SK-N-SH (cell line): ENCODE measurements at regions not wholly inside any gene's neighbourhood (a gene's known extent, or its start where the extent isn't known, plus 50 kb on each side); places are given as distances from the start of the nearest gene placed in this dataset.
"Not testable (repeated sequence)": the region's sequence is repeated elsewhere in the genome, so short reads cannot be mapped to it uniquely, and the experiment has no call there.

Experiments
- CTCF ChIA-PET: fragments of 300-600, 350-600 bp; formaldehyde crosslinking; extraction: SDS; loops from one replicate; lab custom pipeline; 2021; lab: Yijun Ruan, JAX
- POLR2A ChIA-PET: fragments of 350-600 bp; sonication (Branson Sonifier 250); formaldehyde crosslinking; extraction: SDS; loops from one replicate; lab custom pipeline; 2020; ENCODE audit warnings: antibody characterized with exemption, inconsistent platforms; lab: Yijun Ruan, JAX
- DNase-seq: peaks from one replicate; pipeline ENCODE4 v3.0.0; 2012
- H2AFZ ChIP-seq: fragments of 200-600 bp; sonication (generic); 2 replicates; pipeline ENCODE4 v1.8.1; 2016; ENCODE audit warnings: antibody characterized with exemption, mild to moderate bottlenecking, low read depth
- H3F3A ChIP-seq: fragments of 200-600 bp; sonication (generic); replicated peaks from 2 replicates; pipeline ENCODE3; 2016; ENCODE audit warnings: antibody characterized with exemption, mild to moderate bottlenecking; ENCODE audit not compliant: insufficient read depth
- H3K27ac ChIP-seq, 2 experiments: fragments of 200-500 bp in 1 of 2; fragments of 200-600 bp in 1 of 2; sonication (Bioruptor generic) in 1 of 2; sonication (generic), shearing (Covaris generic) in 1 of 2; 2 replicates each; pipeline versions ENCODE4 v1.5.1 to v1.6.1; 2014 to 2016; ENCODE audit warnings: low read depth in 2 of 2, inconsistent platforms in 1 of 2, low read length in 1 of 2, mild to moderate bottlenecking in 1 of 2, mixed read lengths in 1 of 2
- H3K27me3 ChIP-seq: fragments of 200-600 bp; sonication (generic), shearing (Covaris generic); 2 replicates; pipeline ENCODE4 v1.6.1; 2016; ENCODE audit warnings: mixed run types; ENCODE audit not compliant: insufficient read depth
- H3K36me3 ChIP-seq, 2 experiments: fragments of 200-500 bp in 1 of 2; fragments of 200-600 bp in 1 of 2; sonication (Bioruptor generic) in 1 of 2; sonication (generic) in 1 of 2; replicated peaks in 1 of 2; 2 replicates each; pipeline versions ENCODE3 to v1.5.1; 2014 to 2016; ENCODE audit warnings: low read length in 1 of 2, mild to moderate bottlenecking in 1 of 2; ENCODE audit not compliant: insufficient read depth in 2 of 2, control insufficient read depth in 1 of 2
- H3K4me1 ChIP-seq, 2 experiments: fragments of 200-500 bp in 1 of 2; fragments of 200-600 bp in 1 of 2; sonication (Bioruptor generic) in 1 of 2; sonication (generic), shearing (Covaris generic) in 1 of 2; 2 replicates each; pipeline versions ENCODE4 v1.5.1 to v1.6.1; 2014 to 2016; ENCODE audit warnings: low read depth in 1 of 2, low read length in 1 of 2, mixed run types in 1 of 2; ENCODE audit not compliant: insufficient read depth in 2 of 2, control insufficient read depth in 1 of 2
- H3K4me2 ChIP-seq: fragments of 200-600 bp; sonication (generic), shearing (Covaris generic); 2 replicates; pipeline ENCODE4 v1.6.1; 2017; ENCODE audit warnings: mixed run types
- H3K4me3 ChIP-seq, 2 experiments: fragments of 200-500 bp in 1 of 2; fragments of 200-600 bp in 1 of 2; sonication (Bioruptor generic) in 1 of 2; sonication (generic), shearing (Covaris generic) in 1 of 2; 2 replicates each; pipeline versions ENCODE4 v1.5.1 to v1.8.1; 2014 to 2016; ENCODE audit warnings: low read depth in 2 of 2, inconsistent platforms in 1 of 2, low read length in 1 of 2, mild to moderate bottlenecking in 1 of 2, mixed read lengths in 1 of 2, moderate library complexity in 1 of 2
- H3K79me2 ChIP-seq: fragments of 200-600 bp; sonication (generic); 2 replicates; pipeline ENCODE4 v1.8.1; 2017; ENCODE audit warnings: mild to moderate bottlenecking; ENCODE audit not compliant: insufficient read depth
- H3K9ac ChIP-seq: fragments of 200-600 bp; sonication (generic); 2 replicates; pipeline ENCODE4 v1.6.1; 2017; ENCODE audit warnings: mixed run types
- H3K9me2 ChIP-seq: fragments of 200-600 bp; sonication (generic); 2 replicates; pipeline ENCODE4 v1.6.1; 2017; ENCODE audit warnings: mixed run types
- H3K9me3 ChIP-seq: fragments of 200-600 bp; sonication (generic); 2 replicates; pipeline ENCODE4 v1.6.1; 2017; ENCODE audit warnings: mixed run types, mild to moderate bottlenecking, moderate library complexity
- H4K20me1 ChIP-seq: fragments of 200-600 bp; sonication (generic); 2 replicates; pipeline ENCODE4 v1.6.1; 2017; ENCODE audit warnings: mild to moderate bottlenecking, mixed run types; ENCODE audit not compliant: insufficient read depth
- EZH2phosphoT487 ChIP-seq: fragments of 200-600 bp; sonication (generic); IDR thresholded peaks from 2 replicates; pipeline ENCODE4 v1.6.1; 2017; ENCODE audit warnings: low read depth, mixed run types, mild to moderate bottlenecking, antibody characterized with exemption, moderate library complexity, borderline replicate concordance
- FOXM1 ChIP-seq: IDR thresholded peaks from 2 replicates; pipeline ENCODE4 v1.4.0; 2012; ENCODE audit warnings: low read depth, mild to moderate bottlenecking
- GATA2 ChIP-seq: sonication (generic); formaldehyde crosslinking; IDR thresholded peaks from 2 replicates; pipeline ENCODE4 v1.5.0; 2020; ENCODE audit warnings: mild to moderate bottlenecking, missing genetic modification reagents
- JUND ChIP-seq: IDR thresholded peaks from 2 replicates; pipeline ENCODE4 v1.4.0; 2012
- MAX ChIP-seq: IDR thresholded peaks from 2 replicates; pipeline ENCODE4 v1.4.0; 2012; ENCODE audit warnings: low read depth
- MEF2A ChIP-seq: IDR thresholded peaks from 2 replicates; pipeline ENCODE4 v1.4.0; 2012; ENCODE audit warnings: low read depth, borderline replicate concordance
- MXI1 ChIP-seq: IDR thresholded peaks from 2 replicates; pipeline ENCODE4 v1.6.1; 2012; ENCODE audit warnings: mild to moderate bottlenecking, low read depth, low read length, improper control_type of control experiment
- NFIC ChIP-seq: IDR thresholded peaks from 2 replicates; pipeline ENCODE4 v1.4.0; 2012; ENCODE audit warnings: borderline replicate concordance
- PBX3 ChIP-seq: IDR thresholded peaks from 2 replicates; pipeline ENCODE4; 2012
- SIN3A ChIP-seq: IDR thresholded peaks from 2 replicates; pipeline ENCODE4 v1.6.1; 2012; ENCODE audit warnings: low read depth, mild to moderate bottlenecking, low read length, moderate library complexity, borderline replicate concordance
- USF1 ChIP-seq: IDR thresholded peaks from 2 replicates; pipeline ENCODE4 v1.4.0; 2012; ENCODE audit warnings: low read depth, borderline replicate concordance
- USF2 ChIP-seq: fragments of 150-350 bp; IDR thresholded peaks from 2 replicates; pipeline ENCODE4 v1.6.1; 2017; ENCODE audit warnings: antibody characterized with exemption, low read length, low read depth, borderline replicate concordance
- WGBS: methylation state at CpG from one replicate; pipeline ENCODE4 v1.1.6; 2017; ENCODE audit warnings: low lambda C conversion rate; 5-methylcytosine and 5-hydroxymethylcytosine counted together

GRCh38 chr11:134971381-134971780 lies 559.3 kb upstream of the B3GAT1 start:
- no peaks in the 10 kb centered on the region for H4K20me1 ChIP-seq
- POLR2A ChIA-PET: no interaction called here
- CTCF ChIA-PET: no interaction called here
- TF ChIP-seq GATA2: no peak
- no peak for TF ChIP-seq FOXM1
- no peak for TF ChIP-seq SIN3A
- no peaks in the 10 kb centered on the region for H3K79me2 ChIP-seq
- no peak overlapping the region for H3K27ac ChIP-seq
- H3K9me3 ChIP-seq: no peaks in the 10 kb centered on the region; the same call in 1 of the 2 replicates
- no peaks in the 10 kb centered on the region for H3F3A ChIP-seq
- no peaks in the 10 kb centered on the region for H3K9me2 ChIP-seq
- no peak overlapping the region for H3K4me3 ChIP-seq
- no peaks in the 10 kb centered on the region for H3K36me3 ChIP-seq
- no peaks in the 10 kb centered on the region for H3K27me3 ChIP-seq
- H3K4me2 ChIP-seq: no peak overlapping the region
- WGBS: 56% methylated on average over 8 of the region's 8 CpGs
- H2AFZ ChIP-seq: no peak overlapping the region
- peaks cover 0 to 4% of the 10 kb centered on the region in 2 experiments; a peak in 1 of 4 replicates for H3K4me1 ChIP-seq
- H3K9ac ChIP-seq: no peak overlapping the region
- DNase-seq: no peak

- ChIA-PET CTCF (interaction anchor here (1.2 kb wide), 1 partner anchor 34 kb away, joined by 3 read pairs; no protein-coding TSS in a partner anchor), POLR2A (no interaction called here)
- DNase-seq: no peak
- WGBS: 22% methylated on average over 2 of the region's 2 CpGs
- H3K9ac ChIP-seq: no peak overlapping the region
- H3K79me2 ChIP-seq: no peaks in the 10 kb centered on the region
- H2AFZ ChIP-seq: no peak overlapping the region
- H3K4me3 ChIP-seq: no peak overlapping the region
- H3K27ac ChIP-seq: no peak overlapping the region
- no peaks in the 10 kb centered on the region for H3K36me3 ChIP-seq
- H3K9me3 ChIP-seq: no peaks in the 10 kb centered on the region; the same call in 1 of the 2 replicates
- H3K9me2 ChIP-seq: no peaks in the 10 kb centered on the region
- TF ChIP-seq JUND: no peak
- no peak for TF ChIP-seq MAX
- no peak for TF ChIP-seq EZH2phosphoT487
- TF ChIP-seq PBX3: no peak
- TF ChIP-seq SIN3A: no peak
- TF ChIP-seq MEF2A: no peak
- no peak for TF ChIP-seq MXI1
- no peak for TF ChIP-seq USF1
- TF ChIP-seq USF2: no peak
- TF ChIP-seq NFIC: no peak
- no peaks in the 10 kb centered on the region for H3K27me3 ChIP-seq
- no peaks in the 10 kb centered on the region for H4K20me1 ChIP-seq
- no peaks in the 10 kb centered on the region for H3F3A ChIP-seq
- H3K4me1 ChIP-seq: no peaks in the 10 kb centered on the region; a peak in 1 of 4 replicates
- no peak overlapping the region for H3K4me2 ChIP-seq
Observed at GRCh38 chr11:134967746-134968145, 555.7 kb upstream of the B3GAT1 start.

GRCh38 chr11:134961386-134961785 lies 549.3 kb upstream of the B3GAT1 start:
- H3K9me3 ChIP-seq, POLR2A ChIA-PET, H3K36me3 ChIP-seq, H3K79me2 ChIP-seq, H3F3A ChIP-seq, H3K9me2 ChIP-seq, H3K4me3 ChIP-seq, H3K27ac ChIP-seq, H3K9ac ChIP-seq, H3K27me3 ChIP-seq, H3K4me1 ChIP-seq, H3K4me2 ChIP-seq, H4K20me1 ChIP-seq, H2AFZ ChIP-seq, DNase-seq: not testable (repeated sequence)
- CTCF ChIA-PET: interaction anchor here (1.3 kb wide), 1 partner anchor 93 kb away, joined by 3 read pairs; no protein-coding TSS in a partner anchor
- WGBS: 71% methylated on average over 30 of the region's 30 CpGs
